NCI-H1105 treated with DMSO at 0.1 percent for 48 hours (cell line): ENCODE measurements at regions not wholly inside any gene's neighbourhood (a gene's known extent, or its start where the extent isn't known, plus 50 kb on each side); places are given as distances from the start of the nearest gene placed in this dataset.
"Not testable (repeated sequence)": the region's sequence is repeated elsewhere in the genome, so short reads cannot be mapped to it uniquely, and the experiment has no call there.

ENCODE experiments used
- DNase-seq: peaks from one replicate; lab custom pipeline; 2025; lab: John Stamatoyannopoulos, UW

DNA sequence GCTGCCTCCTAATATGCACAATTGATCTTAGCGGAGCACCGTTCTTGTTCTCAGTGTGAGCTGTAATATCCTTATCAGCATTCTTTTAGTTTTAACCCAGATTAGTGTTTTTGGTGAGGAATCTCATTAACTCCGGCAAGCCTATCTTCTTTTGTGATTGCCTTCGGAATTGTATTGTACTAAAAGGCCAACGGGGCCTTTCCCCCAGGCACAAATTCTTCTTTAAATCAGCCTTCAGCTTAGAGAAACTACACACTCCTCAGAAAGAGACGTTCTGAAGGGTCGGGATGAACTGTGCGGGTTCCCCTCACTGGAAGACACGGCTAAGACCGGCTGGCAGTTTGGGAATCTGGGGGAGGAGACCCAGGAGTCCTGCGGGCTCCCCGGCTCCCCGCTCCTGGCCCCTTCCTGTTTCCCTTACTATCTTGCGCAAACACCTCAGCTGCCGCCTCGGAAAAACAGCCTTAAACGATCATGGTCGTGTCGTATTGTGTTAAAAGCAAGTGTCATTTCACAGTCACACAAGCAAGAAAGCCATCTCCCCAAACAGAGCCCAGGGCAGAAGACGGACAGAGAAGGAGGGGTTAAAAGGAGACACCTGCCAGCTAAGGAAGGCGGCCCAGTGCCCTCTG lies 353.1 kb upstream of the IRX2 start:
- DNase-seq = no peak

DNA sequence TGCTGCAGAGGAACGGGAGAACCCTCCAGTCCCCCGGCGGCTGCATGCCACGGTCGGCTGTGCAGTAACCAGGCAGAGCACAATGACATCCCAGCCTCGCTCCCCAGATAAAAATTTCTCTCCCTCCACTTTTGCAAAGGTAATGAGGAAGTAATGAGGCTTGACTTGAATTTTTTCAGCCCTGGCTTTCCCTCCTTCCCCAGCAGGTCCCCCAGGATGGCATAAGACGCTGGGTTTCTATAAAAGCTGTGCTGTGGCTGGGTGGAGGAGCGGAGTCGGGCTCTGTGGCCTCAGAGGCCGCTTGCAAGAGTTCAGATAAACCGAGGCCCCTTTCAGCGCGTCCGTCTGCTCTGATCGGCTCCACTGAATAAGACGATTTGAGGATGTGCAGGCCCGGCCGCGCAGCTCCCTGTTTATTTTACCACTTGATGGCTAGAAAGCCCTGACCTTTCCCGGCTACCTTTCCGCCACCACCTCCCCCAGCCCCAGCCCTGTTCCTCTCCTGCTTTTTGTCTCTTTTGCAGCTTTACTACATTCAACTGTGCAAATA lies 351.9 kb upstream of the IRX2 start:
- DNase-seq = peak; percentile 60

DNA sequence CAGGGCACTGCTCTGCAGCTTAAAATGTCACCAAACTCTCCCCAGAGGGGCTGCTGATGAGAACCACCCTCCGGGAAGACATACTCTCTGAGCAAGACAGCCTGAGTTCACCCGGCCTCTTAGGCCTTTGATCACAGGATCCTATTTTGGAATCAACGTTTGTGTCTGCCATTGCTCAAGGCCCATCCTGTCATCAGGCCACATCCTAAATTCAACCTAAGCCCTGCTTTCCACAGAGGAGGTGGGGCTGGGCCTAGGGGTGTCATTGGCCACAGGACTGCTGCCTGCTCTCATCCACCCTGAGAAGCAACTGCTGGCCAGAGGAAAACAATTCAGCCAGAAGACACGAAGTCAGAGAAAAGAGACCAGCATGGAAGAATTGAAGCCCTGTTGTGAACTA lies 351.1 kb upstream of the IRX2 start:
- DNase-seq = no peak

DNA sequence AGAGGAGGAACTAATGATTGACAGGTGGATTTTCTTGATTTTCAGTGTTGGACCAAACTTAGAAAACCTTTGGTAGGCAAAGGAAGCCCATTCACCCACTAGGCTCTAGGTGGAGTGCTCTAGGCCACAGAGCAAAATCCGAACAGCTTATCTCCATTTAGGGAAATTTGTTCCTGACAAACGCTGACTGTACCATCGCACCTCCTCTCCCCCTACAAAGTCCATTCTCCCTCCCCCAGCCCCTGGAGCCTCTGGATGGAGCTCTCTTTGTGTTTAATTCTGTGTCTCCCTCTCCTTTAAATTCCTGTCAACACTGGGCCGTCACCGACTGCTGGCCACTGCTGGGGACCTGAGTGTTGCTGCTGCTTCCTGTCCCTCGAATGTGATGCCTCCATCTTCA lies 350.1 kb upstream of the IRX2 start:
- DNase-seq = no peak

DNA sequence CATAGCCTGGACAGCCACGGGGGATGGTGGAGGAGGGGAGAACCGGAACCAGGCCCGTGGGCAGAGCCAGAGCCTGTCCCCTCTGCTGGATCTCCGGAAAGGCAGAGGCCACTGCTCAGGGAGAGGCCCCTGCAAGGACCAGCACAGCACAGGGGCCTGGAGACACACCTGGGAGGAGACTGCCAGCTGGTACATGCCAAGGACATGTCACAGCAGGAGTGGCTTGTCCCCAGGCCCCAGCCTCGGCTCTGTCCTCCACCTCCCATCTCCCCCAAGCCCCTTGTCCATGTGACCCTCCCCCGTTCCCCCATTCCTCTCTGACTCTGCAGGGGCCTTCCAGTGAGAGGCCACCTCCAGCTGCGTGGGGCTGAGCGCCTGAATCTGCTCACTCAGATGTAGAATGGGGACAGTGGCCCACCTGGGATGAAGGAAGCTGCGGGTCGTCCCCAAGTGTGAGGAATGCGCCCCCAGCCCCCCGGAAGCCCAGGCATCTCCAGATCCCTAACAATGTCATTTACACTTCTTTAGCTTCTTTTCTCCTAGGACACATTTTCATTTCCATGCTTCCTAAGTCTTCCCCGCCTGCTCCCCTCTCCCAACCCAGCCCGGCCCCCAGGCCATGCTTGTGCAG lies 349.6 kb upstream of the IRX2 start:
- no peak for DNase-seq

DNA sequence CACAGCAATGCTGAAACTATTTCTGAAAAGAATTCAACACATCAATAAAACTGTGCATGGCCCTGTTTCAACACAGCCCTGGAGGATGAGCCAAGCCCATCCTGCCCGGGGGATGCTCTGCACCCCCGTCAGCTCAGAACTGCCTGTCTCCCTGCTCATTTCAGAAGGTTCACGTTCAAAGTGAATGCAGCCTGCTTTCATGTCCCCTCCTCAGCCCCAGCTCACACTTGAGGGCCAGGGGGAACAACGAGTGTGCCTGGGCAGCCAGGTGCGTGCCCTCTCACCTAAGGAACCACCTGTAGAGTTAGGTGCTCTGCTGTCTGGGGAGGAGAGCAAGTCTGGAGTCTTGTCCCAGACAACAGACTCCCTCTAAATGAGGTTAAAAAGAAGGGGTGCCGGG lies 348.5 kb upstream of the IRX2 start:
- DNase-seq = no peak

DNA sequence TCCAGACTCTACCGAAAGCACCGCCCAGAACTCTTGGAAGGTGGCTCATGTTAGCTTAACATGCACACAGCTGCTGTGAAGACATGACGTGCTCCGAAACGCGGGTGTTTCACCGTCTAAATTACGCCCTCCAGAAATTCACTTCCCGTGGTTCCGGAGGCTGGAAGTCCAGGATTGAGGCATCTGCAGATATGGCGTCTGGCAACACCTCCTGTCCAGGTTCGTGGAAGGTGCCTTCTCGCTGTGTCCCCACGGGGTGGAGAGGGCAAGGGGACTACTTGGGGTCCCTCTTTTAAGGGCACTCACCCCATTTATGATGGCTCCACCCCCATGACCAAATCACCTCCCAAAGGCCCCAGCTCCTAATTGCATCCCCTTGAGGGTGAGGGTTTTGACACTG lies 348.0 kb upstream of the IRX2 start:
- no peak for DNase-seq

DNA sequence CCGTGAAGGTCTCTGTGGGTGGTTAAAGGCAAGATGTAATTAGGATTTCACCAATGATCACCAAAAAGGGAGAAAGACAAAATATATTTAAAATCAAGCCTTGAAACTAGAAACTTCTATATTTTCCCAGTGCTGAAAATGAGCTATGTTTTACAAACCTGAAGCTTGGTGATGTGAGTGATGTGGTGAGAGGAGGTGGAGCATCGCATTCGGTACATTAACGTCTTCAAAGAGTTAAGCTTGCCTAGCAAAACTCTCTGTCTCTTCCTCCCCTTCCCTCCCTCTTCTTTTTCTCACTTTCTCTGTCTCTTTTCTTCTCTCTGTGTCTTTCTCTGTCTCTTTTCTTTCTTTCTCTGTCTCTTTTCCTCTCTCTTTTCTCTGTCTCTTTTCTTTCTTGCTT lies 347.3 kb upstream of the IRX2 start:
- DNase-seq = no peak

DNA sequence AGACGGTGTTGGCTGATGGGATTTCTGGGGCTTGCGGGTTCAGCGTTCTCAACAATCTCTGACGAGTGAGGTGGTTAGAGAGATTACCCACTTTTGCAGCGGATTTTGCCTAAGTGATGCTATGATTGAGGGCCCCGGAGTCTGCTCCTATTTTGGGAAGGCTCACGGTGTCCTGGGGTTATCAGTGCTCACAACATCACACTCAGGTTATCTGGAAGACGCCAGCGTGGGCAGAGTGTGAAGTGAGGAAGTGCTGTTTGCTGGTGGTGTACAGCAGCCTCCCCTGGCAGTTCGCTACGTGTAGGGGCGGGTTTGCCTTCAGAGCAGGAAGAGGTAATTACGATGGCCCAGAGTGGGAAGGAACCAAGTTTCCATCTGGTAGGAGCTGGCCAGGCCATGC lies 341.2 kb upstream of the IRX2 start:
- DNase-seq = no peak

DNA sequence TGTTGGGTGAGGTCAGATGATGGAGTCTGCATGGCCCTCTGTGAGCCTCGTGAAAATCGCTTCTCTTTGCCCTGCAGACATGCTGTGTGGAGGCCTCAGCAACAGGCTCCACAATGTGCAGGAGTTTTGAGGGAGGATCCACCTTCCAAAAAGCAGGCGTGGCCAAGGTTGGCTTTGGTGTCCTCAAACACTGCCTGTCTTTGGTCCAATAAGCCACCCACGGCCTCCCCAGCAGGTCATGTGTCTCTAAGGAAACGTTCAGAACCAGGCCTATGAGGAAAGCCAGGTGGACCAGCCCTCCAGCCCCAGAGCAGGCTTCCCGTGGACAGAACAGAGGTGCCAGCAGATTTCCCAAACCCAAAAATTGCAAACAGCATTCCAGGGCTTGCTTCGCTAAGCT lies 340.7 kb upstream of the IRX2 start:
- DNase-seq = no peak

DNA sequence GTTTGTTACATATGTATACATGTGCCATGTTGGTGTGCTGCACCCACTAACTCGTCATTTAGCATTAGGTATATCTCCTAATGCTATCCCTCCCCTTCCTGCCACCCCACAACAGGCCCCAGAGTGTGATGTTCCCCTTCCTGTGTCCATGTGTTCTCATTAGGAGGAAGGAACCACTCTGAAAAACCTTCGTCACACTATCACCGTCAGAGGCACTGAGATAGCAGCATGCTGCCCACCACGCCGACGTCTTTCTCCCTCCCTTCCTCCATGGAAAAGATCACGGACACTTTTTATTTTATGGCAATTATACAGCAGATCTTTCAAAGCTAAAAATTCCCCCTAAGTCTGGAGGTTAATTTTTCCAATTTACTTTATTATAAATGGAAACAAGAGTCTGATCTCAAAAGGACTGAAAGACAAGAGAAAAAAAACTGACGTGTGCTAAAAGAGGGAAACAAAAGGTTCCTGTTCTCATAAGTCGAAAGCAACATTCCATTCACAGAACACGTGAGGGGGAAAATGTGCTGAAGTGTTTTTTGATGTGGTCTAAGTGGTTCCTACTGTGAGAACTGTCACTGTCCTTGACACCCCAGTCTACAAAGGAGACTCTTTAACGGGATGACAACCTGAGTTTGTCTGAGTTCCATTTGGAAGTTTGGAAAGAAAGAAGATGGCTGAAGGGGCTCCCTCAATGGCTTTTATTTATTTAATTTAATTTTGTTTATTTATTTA lies 339.7 kb upstream of the IRX2 start:
- no peak for DNase-seq

DNA sequence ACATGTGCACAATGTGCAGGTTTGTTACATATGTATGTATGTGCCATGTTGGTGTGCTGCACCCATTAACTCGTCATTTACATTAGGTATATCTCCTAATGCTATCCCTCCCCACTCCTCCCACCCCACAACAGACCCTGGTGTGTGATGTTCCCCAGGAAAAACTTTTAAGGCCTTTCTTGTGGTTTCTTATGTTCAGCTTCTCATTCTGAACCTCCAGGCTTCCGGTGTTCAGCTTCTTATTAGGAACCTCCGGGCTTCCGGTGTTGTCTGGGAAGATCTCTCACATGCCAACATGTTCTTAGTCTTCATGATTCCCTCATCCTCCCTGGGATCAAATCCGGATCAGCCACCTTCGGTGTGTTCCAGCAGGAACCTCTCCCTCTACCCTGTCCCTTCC lies 338.8 kb upstream of the IRX2 start:
- DNase-seq = not testable (repeated sequence)

DNA sequence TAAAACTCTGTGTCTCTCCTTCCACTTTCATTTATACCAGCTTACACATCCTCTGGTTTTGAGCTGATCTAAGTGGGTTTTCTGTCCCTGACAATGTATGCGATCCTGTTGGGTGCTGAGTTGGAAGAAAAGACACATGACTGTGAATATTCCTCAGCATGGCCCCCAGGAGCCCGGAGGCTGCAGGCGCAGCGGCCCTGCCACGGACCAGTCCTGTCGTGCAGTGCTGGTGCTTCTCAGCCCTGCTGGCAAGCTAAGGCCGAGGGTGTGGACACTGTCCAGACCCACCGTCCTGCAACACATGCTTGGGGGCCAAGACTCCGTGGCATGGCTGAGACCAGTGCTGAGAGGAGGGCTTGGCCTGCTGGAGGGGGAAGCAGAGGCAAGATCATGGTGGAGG lies 328.9 kb upstream of the IRX2 start:
- DNase-seq = no peak

DNA sequence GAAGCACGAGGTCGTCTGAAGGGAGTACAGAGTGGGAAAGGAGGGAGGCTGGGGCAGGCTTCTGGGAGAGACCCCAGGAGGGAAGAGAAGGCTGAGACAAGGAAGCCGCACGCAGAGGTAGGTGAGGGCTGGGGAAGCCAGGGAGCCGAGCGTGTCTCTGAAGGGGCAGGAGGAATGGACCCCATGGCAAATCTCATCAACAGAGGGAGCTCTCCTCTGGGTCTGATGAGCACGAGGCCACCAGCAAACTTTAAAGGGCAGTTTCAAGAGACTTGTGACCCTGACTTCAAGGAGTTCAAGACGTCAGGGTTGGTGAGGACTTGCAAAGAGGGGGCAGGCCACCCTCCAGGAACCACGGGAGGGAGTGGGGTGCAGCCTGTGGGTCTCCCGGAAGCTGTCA lies 326.2 kb upstream of the IRX2 start:
- DNase-seq = no peak

DNA sequence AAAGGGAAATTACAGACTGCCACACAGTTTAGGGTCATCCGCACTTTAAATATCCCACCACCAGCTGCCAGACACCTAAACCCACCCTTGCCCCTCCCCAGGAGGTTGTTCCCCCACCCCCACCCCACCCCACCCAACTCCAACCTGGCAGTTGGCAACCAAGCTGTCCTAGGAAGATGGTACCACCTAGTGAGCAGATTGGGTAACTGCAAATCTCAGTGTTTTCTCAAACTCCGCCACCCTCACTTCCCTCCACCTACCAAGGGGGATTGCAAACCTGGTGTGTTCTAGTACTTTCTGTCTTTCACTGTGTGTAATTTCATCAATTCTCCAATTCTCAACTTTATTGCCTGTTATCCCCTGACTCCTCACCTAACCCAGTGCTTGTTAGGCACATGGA lies 323.8 kb upstream of the IRX2 start:
- DNase-seq = no peak

DNA sequence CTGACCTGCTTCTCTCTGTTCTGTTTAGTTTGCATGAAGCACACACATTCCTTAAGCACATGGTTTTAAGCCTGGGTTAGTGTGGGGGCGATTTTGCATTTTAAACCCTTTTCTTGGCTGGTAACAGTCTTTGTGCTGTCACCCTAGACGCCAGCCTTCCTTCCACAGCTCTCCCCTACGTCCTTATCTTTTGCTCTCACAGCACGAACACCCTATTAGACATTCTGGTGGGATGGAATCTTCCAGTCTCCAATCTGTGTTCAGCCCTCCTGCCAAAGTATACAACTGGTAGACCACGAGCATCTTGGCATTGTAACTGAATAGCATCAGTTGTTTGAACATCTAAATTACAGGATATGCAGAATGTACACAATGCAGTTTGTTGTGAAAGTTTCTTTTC lies 316.9 kb upstream of the IRX2 start:
- DNase-seq = no peak

DNA sequence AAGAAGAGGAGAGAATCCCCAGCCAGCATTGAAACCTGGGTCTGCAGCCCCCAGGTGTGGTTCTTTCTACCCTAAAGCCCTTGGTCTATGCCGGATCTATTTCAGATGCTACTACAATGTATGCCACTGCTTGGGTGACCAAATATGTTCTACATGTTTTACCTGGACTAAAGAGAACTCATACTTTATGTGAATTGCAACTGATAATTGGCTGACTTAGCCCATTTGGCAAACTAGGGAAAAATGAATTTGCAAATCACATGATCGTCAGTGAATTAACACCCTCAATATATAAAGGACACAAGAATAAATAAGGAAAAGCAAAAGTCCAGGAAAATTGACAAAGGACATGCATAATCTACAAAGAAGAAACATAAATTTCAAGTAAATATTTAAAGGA lies 308.8 kb upstream of the IRX2 start:
- DNase-seq = no peak

DNA sequence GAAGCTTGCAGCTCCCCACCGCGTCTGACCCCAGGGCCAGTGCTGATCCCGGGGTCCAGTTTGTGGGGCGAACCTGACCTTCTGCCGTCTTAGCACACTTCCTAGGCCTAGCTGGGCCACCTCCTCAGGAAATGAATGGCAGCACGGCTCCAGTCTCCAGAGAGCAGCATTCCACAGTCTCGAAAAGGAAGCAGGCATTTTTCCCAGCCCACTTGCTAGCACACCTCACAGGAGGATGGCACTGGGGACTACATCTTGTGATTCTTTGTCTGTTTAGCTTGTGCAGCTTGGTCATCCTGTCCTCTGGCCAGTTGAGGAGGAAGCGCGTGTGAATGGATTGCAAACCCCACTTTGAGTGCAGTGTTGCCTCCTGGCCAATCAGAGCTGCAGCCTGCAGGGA lies 308.0 kb upstream of the IRX2 start:
- no peak for DNase-seq

DNA sequence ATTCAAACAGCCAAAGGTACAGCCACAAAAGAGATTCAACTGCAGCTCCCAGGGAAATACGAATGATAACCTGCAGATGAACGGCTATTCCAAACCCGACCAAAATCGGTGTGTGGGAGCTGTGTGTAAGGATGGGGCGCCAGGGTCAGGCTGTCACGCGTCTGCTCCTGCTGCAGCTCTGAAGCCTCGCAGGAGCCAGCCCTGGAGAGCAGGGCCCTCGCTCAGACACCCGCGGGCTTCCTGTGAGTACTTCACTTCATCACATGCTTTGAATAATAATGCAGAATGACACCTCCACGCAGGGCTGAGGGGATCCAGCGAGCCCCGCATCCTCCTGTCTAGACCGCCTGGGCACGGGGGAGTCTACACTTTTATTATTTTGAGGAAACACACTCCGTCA lies 307.5 kb upstream of the IRX2 start:
- no peak for DNase-seq

DNA sequence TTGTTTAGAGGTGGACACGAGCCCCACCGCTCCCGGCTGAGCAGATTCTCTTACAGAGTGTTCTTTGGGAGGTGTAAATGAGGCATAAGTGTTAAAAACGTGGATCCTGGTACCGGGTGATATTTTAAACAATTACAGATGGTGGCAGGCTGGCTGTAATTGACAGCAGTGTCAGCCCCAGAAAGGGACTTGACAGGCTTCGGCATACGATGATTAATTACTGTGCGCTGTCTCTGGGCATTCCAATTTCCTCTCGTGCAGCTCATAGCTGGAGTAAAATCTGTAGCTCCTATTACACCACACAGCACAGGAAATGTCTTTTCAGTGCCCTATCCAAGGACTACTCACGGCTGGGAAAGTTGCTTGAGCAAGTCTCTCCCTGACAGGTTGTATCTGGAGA lies 305.4 kb upstream of the IRX2 start:
- no peak for DNase-seq

DNA sequence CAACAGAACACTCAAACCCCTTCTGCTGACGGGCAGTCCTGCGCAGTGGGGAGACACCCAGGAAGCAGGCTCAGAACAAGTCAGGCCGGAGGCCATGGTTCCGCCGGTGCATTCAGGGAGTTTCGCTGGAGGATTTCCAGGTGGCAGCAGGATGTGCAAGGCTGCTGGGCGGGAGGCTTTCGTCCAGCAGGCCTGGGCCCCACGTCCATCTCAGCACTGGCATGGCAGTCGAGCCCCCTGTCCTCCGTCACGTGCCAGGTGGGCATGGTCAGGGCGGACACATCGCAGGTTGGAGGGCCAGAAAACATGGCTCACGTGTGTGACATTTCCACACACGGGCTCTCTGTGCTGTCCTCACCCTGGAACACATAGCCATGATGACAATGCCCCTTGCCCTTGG lies 299.9 kb upstream of the IRX2 start:
- DNase-seq = no peak

DNA sequence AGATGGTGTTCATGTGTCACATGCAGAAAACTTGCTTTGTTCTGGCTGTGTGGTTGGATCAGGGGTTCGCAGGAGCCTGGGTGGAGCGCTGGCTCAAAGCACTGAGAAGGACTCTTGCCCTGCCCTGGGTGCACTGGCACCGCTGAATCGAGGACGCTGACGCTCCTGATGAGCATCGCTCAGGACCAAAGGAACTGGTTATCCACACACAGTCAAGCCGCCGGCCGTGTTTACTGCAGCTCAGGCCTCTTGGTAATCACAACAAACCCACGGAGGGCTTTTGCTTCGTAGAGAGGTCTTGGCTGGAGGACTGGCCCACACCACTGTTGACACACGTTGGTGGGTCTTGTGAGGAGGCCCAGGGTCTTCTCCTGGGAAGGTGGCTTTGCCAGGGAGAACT lies 299.4 kb upstream of the IRX2 start:
- no peak for DNase-seq

DNA sequence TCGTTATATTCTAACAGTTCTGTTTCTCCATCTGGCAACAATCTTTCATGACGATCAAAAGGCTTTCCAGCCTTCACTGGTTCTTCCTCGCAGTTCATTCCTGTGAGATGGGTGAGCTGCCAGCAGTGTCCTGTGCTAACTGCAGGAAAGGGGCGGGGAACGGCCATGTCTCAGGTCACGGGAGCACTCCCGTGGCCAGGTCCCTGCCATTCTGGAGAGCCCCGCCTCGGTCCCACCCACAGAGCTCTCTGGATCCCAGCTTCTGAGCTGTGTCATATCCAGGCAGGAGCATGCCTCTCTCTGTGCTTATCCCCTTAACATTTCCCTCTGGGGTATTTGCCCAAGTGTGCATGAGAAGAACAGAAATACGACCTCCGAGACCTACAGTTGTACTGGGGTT lies 297.8 kb upstream of the IRX2 start:
- no peak for DNase-seq
